Right hindlimb (tissue), 1 donor: ENCODE measurements at regions not wholly inside any gene's neighbourhood (a gene's known extent, or its start where the extent isn't known, plus 50 kb on each side); places are given as distances from the start of the nearest gene placed in this dataset.
A peak's percentile ranks its signal among the peaks of the same experiment; 100 is the strongest.
"Not testable (repeated sequence)": the region's sequence is repeated elsewhere in the genome, so short reads cannot be mapped to it uniquely, and the experiment has no call there.

Source experiments
- DNase-seq: peaks from one replicate; pipeline ENCODE4 v3.0.0-alpha.2; 2018

GRCh38 chr3:40864915-40865314, 334.4 kb upstream of the CTNNB1 start:
- DNase-seq = no peak

- DNase-seq = no peak
These were observed 331.5 kb upstream of the CTNNB1 start for GRCh38 chr3:40867797-40868196.

- no peak for DNase-seq
These were observed 330.3 kb upstream of the CTNNB1 start for GRCh38 chr3:40869013-40869412.

GRCh38 chr3:40869939-40870338, 329.4 kb upstream of the CTNNB1 start:
- no peak for DNase-seq

- no peak for DNase-seq
These were observed 327.9 kb upstream of the CTNNB1 start for GRCh38 chr3:40871394-40871793.

GRCh38 chr3:40872258-40872920, 326.9 kb upstream of the CTNNB1 start:
- DNase-seq = no peak

GRCh38 chr3:40873476-40873875, 325.8 kb upstream of the CTNNB1 start:
- DNase-seq = no peak

GRCh38 chr3:40873934-40874699, 325.2 kb upstream of the CTNNB1 start:
- no peak for DNase-seq

- no peak for DNase-seq
These were observed 323.7 kb upstream of the CTNNB1 start for GRCh38 chr3:40875581-40875980.

GRCh38 chr3:40876009-40876408, 323.3 kb upstream of the CTNNB1 start:
- no peak for DNase-seq

GRCh38 chr3:40876496-40876895, 322.8 kb upstream of the CTNNB1 start:
- DNase-seq = no peak

GRCh38 chr3:40877631-40878463, 321.5 kb upstream of the CTNNB1 start:
- DNase-seq = peak; percentile 89

GRCh38 chr3:40878464-40878905, 320.8 kb upstream of the CTNNB1 start:
- no peak for DNase-seq

- DNase-seq = no peak
These were observed 313.9 kb upstream of the CTNNB1 start for GRCh38 chr3:40885430-40885829.

GRCh38 chr3:40886660-40887425, 312.5 kb upstream of the CTNNB1 start:
- no peak for DNase-seq

- no peak for DNase-seq
These were observed 308.1 kb upstream of the CTNNB1 start for GRCh38 chr3:40891186-40891585.

GRCh38 chr3:40895109-40895508, 304.2 kb upstream of the CTNNB1 start:
- DNase-seq = no peak

GRCh38 chr3:40899286-40899712, 300.0 kb upstream of the CTNNB1 start:
- no peak for DNase-seq

- no peak for DNase-seq
These were observed 298.0 kb upstream of the CTNNB1 start for GRCh38 chr3:40901298-40901697.

GRCh38 chr3:40901796-40902195, 297.5 kb upstream of the CTNNB1 start:
- DNase-seq = no peak

GRCh38 chr3:40907907-40908465, 291.3 kb upstream of the CTNNB1 start:
- not testable (repeated sequence) for DNase-seq

- DNase-seq = no peak
These were observed 290.7 kb upstream of the CTNNB1 start for GRCh38 chr3:40908612-40909011.
